ENCODE measurements at regions not wholly inside any gene's neighbourhood (a gene's known extent, or its start where the extent isn't known, plus 50 kb on each side); places are given as distances from the start of the nearest gene placed in this dataset.

- TF ChIP-seq POLR2A (IDR thresholded peaks at IDR 0.05) (no peak), CTCF (IDR thresholded peaks at IDR 0.05) (no peak), POLR2AphosphoS5 (IDR thresholded peaks at IDR 0.05) (no peak), EP300 (IDR thresholded peaks at IDR 0.05; ENCODE audit: low read depth) (no peak)
Observed at GRCh38 chr2:196314157-196314556, 142.8 kb upstream of the STK17B start.

Data from transverse colon (tissue), 4 donors.